Peyer's patch (tissue), 4 donors: ENCODE measurements at regions not wholly inside any gene's neighbourhood (a gene's known extent, or its start where the extent isn't known, plus 50 kb on each side); places are given as distances from the start of the nearest gene placed in this dataset.

ENCODE experiments used
- CTCF ChIP-seq, 6 experiments: fragments of 450-650 bp in 4 of 6; fragments of 200-600 bp in 2 of 6; sonication (generic) in 1 of 6; IDR thresholded peaks; one replicate each; pipeline ENCODE4 v1.5.1; 2017 to 2019; ENCODE audit warnings: antibody characterized with exemption in 6 of 6, mild to moderate bottlenecking in 3 of 6, moderate library complexity in 1 of 6
- POLR2A ChIP-seq, 2 donors: fragments of 450-650 bp; IDR thresholded peaks; one replicate each; pipeline ENCODE4 v1.5.1; 2017; ENCODE audit warnings: antibody characterized with exemption in 2 of 2, mild to moderate bottlenecking in 2 of 2, moderate library complexity in 2 of 2

- TF ChIP-seq CTCF (IDR thresholded peaks at IDR 0.05) (no peak), POLR2A (IDR thresholded peaks at IDR 0.05) (no peak)
Measured at GRCh38 chr14:98415766-98416165, 856.2 kb downstream of the BCL11B start.
